ENCODE measurements at regions not wholly inside any gene's neighbourhood (a gene's known extent, or its start where the extent isn't known, plus 50 kb on each side); places are given as distances from the start of the nearest gene placed in this dataset.
"Not testable (repeated sequence)": the region's sequence is repeated elsewhere in the genome, so short reads cannot be mapped to it uniquely, and the experiment has no call there.

GRCh38 chr17:36695082-36695481 lies 93.7 kb downstream of the MRM1 start:
- DNase-seq (ENCODE audit: low read depth), result no peak

- not testable (repeated sequence) for DNase-seq (ENCODE audit: low read depth)
These were observed 94.3 kb downstream of the MRM1 start for GRCh38 chr17:36695710-36696109.

GRCh38 chr17:36696805-36697204 lies 95.4 kb downstream of the MRM1 start:
- DNase-seq (ENCODE audit: low read depth), result no peak

GRCh38 chr17:36697903-36698530 lies 96.6 kb downstream of the MRM1 start:
- DNase-seq (ENCODE audit: low read depth), result no peak

- DNase-seq (ENCODE audit: low read depth), result no peak
These were observed 100.2 kb downstream of the MRM1 start for GRCh38 chr17:36701429-36702099.

- no peak for DNase-seq (ENCODE audit: low read depth)
These were observed 101.3 kb downstream of the MRM1 start for GRCh38 chr17:36702636-36703035.

- no peak for DNase-seq (ENCODE audit: low read depth)
These were observed 102.5 kb downstream of the MRM1 start for GRCh38 chr17:36703860-36704266.

GRCh38 chr17:36705283-36705795 lies 104.0 kb downstream of the MRM1 start:
- no peak for DNase-seq (ENCODE audit: low read depth)

- DNase-seq (ENCODE audit: low read depth), result no peak
These were observed 104.7 kb downstream of the MRM1 start for GRCh38 chr17:36705874-36706731.

- no peak for DNase-seq (ENCODE audit: low read depth)
These were observed 106.5 kb downstream of the MRM1 start for GRCh38 chr17:36707904-36708303.

- DNase-seq (ENCODE audit: low read depth), result no peak
These were observed 113.4 kb downstream of the MRM1 start for GRCh38 chr17:36714789-36715188.

- no peak for DNase-seq (ENCODE audit: low read depth)
These were observed 114.6 kb downstream of the MRM1 start for GRCh38 chr17:36715951-36716350.

- no peak for DNase-seq (ENCODE audit: low read depth)
These were observed 115.7 kb downstream of the MRM1 start for GRCh38 chr17:36717088-36717487.

- no peak for DNase-seq (ENCODE audit: low read depth)
These were observed 118.7 kb downstream of the MRM1 start for GRCh38 chr17:36720131-36720530.

GRCh38 chr17:36721560-36722120 lies 120.3 kb downstream of the MRM1 start:
- no peak for DNase-seq (ENCODE audit: low read depth)

GRCh38 chr17:36722121-36722902 lies 120.9 kb downstream of the MRM1 start:
- DNase-seq (ENCODE audit: low read depth), result no peak

GRCh38 chr17:36722903-36723263 lies 121.5 kb downstream of the MRM1 start:
- DNase-seq (ENCODE audit: low read depth), result no peak

GRCh38 chr17:36723459-36724025 lies 122.2 kb downstream of the MRM1 start:
- no peak for DNase-seq (ENCODE audit: low read depth)

- DNase-seq (ENCODE audit: low read depth), result no peak
These were observed 124.8 kb downstream of the MRM1 start for GRCh38 chr17:36726199-36726598.

GRCh38 chr17:36727052-36727451 lies 125.7 kb downstream of the MRM1 start:
- no peak for DNase-seq (ENCODE audit: low read depth)

GRCh38 chr17:36727577-36727976 lies 126.2 kb downstream of the MRM1 start:
- no peak for DNase-seq (ENCODE audit: low read depth)

Data from forelimb muscle (tissue), 1 donor.